COLO829 (cell line): ENCODE measurements at regions not wholly inside any gene's neighbourhood (a gene's known extent, or its start where the extent isn't known, plus 50 kb on each side); places are given as distances from the start of the nearest gene placed in this dataset.
"Not testable (repeated sequence)": the region's sequence is repeated elsewhere in the genome, so short reads cannot be mapped to it uniquely, and the experiment has no call there.

Source experiments
- DNase-seq: peaks from one replicate; pipeline ENCODE4 v3.0.0; 2012; ENCODE audit warnings: low spot score

DNA sequence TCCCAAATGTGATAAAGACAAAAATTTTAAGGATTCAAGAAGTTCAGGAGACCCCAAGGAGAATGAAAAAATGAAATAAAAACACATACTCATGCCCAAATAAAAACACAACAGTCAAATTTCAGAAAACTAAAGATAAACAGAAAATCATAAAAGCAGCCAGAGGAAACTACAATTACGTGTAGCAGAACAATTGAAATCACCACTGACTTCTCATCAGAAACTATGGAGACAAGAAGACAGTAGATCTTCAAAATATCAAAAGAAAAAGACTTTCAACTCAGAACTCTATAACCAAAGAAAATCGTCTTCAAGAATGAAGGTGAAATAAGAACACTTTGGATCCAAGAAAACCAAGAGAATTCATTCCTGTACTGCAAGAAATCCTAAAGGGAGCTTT lies 54.9 kb downstream of the DIO3 start:
- DNase-seq: no peak

DNA sequence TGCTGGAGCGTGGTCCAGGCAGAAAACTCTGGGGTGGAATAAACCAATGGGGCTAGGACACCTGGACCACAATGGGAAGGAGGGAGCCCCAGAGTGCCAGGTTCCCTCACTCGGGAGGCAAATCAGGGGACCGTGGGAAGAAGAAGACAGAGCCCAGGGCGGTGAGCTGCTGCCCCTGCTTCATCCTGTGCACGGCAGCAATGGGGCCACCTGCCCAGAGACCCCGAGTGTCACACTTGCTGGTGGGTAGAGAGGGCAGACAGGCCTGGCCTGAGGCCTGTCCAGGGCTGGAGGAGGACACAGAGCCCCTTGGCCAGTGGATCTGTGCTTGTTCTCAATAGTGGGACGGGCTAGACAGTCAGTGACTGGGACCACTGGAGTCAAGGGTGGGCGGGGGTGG lies 58.2 kb downstream of the DIO3 start:
- DNase-seq: no peak

DNA sequence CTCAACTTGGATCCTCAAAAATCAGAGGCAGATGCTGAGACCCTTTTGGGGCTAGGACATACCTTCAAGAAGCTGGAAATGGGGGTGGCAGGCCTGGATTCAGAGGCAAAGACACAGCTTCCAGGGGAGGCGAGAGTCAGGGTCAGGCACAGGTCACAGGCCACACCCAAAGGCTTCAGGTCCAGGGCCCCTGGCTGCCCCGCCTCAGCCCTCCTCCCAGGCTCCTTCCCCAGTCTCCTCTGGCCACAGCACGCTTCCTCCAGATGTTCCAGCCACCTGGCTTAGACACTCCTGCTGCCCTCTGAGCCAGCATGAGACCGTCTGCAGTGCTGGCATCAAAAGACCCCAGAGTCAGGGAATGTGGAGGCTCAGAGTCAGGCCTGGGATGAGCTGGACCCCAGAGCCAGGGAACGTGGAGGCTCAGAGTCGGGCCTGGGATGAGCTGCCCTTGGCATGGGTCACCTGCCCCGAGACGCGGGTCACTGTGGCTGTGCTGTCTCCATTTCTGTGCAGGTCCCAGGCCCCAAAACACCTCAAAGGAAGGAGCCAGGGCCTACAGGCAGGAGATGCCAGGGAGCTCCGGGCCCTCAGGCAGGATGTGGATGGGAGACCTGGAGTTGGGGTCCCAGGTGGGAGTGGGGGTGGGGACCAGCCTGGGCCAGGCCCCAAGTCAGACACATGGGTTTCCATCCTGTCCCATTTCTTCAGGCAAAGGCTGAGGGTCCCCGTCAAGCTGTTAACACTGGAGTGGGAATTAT lies 58.9 kb downstream of the DIO3 start:
- no peak for DNase-seq

DNA sequence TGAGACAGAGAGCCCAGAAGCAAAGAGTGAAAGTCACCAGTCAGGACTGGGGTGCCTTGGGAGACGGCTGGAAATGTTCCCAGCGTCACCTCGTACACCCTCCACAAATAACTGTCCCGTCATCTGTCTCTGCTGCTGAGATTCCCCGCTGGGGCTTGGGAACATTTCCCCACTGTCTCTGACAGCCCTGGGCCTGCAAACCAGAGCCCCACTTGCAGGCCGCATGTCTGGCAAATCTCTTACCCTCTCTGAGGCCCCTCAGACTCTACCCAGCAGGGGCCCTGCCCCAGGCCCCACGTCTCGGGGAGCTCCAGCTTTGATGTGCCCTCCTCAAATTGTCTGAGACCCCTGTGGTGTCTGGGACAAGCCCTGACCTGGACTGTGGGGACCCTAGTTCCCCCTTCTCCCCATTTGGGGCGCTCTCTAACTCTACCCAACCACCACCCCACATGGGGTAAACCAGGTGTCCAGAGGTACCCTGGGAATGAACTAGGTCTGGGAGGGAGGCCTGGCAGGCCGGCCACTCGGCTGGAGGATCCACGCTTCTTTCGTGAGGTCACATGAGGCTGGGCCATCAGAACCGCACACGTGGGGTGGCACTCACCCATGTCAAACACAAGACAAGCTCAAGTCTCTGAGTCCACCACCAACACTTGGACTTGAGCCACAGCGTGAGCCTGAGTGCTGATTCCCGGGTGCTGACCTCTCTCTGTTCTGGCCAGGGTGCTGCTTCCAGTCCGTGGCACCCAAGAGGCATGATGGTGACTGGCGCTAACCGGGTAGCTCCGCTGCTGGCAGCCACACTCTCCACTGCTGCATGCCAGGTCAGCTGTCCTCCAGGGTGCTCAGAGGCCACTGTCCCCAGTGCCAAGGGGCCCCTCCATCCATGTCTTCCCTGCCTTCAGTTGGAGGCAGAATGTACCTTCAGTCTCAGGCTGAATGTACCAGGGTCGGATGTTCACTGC lies 59.8 kb downstream of the DIO3 start:
- DNase-seq: no peak

DNA sequence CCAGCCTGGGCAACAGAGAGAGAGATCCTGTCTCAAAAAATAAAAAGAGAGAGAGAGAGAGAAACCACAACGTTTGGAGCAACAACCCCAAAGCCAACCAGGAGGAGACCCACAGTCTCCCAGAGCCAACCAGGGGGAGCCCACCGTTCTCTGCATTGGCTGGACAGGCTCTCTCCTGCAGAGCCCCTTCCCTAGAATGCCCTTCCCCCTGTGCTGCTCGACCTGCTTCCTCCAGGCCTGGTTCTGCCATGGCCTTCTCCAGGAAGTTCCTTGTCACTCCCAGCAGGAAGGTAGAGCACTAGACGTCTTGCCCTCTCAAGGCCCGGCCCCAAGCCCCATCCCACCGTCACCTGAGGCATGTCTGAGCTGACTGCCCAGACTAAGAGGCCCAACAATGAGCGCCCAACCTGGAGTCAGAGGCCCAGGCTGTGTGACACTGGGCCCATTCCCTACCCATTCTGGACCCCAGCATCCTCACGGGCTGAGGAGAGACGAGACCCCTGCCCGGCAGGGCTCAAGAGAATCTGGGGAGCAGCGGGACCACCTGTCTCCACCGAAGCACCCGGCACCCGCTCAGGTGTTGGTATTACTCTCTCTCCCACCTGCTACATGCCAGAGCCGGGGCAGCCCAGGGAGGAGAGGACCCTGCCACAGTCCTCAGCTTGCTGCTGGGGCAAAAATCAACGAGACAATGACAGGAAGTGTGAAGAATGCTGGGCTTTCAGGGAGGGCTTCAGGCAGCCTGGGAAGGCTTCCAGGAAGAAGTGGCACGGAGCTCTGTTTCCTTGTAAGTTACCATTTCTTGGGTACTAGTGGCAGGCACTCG lies 61.2 kb downstream of the DIO3 start:
- DNase-seq: no peak

DNA sequence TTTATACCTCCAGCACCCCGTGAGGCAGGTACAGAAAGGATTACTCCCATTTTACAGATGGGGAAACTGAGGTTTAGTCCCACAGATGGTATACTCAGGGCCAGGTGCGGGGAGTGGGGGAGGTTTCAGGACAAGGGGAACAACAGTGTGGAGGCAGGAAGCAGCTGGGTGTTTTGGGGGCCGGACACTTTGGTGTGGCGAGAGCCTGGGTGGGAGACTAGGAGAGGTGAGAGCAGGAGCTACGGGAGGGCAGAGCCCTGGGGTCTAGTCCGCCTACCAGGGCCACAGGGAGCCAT lies 61.7 kb downstream of the DIO3 start:
- no peak for DNase-seq

DNA sequence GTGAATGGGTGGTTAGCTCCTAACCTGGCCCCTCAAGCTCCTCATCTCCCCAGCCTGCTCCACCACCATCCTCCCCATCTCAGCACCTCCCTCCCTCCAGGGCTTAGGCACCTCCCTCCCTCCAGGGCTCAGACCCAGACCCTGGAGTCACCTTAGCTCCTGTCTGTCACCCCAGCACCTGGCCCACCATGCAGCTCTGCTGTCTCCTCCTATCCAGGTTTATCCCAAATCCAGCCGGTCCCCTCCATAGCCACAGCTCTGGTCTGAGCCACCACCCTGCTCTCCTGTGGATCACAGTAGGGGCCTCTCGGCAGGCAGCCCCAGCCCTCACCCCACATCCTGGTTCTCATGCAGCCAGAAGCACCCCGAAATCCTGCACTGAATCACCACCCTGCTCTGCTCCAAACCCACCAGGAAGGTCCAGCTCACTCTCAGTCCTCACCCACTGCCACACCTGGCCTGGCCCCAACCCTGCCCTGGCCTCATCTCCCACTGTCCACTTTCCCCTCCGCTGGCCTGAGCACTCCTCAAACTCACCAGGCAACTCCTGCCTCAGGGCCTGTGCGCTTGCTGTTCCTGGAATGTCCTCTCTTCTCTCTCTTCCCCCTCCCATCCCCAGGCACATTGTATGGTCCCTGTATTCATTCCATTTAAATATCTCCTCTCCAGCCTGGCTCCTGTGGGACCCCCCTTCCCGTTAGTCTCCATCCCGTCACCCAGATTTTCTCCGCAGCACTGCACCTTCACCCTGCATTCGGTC lies 62.6 kb downstream of the DIO3 start:
- DNase-seq: no peak

DNA sequence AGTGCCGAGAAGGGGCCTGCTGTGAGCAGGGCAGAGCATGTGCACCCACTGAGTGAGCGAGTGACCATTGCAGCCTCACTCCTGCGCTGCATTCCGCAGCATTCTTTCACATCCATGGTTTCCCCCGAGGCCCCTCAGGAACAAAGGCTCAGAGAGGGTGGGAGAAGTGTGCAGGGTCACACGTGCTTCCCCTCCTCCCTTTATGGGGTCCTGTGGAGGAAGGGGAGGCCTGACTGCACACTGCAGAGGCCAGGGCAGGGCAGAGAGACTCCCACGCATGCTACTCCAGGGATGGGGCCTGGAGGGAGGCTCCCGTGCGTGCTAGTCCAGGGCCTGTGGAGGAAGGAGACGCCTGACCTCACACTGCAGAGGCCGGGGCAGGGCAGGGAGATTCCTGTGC lies 63.2 kb downstream of the DIO3 start:
- DNase-seq: no peak

DNA sequence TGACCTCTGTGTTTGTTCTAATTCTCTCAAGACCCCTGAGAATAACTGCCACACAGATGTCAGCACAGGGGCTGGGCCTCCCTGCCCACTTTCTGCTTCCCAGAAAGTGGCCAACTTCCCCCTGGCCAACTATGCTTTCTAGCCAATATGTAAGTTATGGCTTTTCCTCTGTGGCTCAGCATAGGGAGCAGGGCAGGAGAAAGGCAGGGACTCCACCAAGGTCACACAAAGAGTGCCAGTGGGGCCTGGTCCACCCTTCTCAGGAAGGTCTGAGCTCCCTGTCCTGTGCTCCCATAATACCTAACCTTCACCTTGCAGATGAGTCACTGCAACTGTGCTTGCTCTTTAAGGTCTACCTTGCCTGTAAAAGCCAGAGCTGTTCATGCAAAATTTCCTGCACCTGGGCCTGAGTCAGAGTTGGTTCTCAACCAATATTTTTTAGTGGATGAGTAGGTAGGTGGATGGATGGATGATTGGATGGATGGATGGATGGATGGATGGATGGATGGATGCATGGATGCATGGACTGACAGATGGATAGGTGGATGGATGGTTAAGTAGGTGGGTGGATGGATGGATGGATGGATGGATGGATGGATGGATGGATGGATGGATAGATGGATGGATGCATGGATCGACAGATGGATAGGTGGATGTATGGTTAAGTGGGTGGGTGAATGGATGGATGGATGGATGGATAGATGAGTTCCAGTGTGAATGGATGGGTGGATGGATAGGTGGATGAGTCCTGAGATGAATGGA lies 64.2 kb downstream of the DIO3 start:
- no peak for DNase-seq

DNA sequence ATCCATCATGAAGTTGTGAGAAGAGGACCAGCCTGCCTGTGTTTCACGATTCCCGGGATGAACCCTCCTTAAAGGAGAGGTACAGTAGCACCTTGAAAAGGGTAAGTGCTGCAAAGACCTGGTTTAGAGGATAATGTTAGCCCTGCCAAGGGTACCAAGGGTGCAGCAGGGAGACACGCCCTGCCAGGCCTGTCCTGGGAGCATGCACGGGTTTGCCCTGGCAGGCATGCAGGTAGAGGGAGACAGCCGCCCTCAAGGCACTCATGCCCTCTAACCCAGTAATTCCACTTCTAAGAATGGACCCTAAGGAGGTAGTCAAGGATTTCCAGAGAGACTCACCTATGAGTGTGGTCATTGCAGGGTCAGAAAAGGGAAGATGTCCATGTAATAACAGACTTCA lies 65.0 kb downstream of the DIO3 start:
- DNase-seq: no peak

DNA sequence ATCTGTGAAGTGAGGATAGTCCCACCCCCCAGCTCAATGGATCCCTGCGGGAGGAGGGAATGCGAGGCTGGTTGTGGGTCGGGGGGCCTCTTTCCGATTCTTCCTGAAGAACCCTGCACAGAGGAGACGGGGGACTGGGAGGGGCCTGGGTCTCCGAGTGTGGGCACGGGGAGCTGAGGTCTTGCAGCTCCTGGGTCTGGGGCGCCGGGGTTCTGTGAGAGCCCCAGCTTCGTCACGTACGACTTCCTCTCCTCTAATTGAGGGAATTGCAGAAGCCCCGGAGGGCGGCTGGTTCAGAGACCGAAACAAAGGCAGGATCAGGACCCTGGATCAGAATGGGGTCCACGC lies 66.6 kb downstream of the DIO3 start:
- no peak for DNase-seq

DNA sequence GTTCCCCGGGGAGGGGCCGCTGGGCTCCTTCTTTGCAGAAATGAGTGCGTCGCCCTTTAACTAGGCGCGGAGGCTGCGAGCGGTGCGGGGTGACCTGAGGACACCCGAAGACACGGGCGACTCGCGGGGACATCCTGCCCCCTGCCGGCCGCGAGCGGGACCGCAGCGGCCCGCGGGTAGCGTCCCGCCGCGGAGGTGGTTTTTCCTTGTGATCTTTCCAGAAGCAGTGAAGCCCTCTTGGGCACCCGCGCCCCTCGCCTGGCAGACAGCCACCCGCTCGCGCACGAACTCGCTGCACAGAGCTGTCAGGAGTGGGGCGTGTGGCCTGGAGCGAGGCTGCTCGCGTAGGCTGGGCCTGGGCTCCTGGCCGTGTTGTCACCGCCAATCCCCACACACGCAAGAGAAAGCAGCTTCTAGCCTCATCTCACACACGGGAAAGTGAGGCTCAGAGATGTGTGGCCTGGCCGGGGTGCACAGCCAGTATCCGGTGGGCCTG lies 67.2 kb downstream of the DIO3 start:
- DNase-seq: peak; percentile 61

DNA sequence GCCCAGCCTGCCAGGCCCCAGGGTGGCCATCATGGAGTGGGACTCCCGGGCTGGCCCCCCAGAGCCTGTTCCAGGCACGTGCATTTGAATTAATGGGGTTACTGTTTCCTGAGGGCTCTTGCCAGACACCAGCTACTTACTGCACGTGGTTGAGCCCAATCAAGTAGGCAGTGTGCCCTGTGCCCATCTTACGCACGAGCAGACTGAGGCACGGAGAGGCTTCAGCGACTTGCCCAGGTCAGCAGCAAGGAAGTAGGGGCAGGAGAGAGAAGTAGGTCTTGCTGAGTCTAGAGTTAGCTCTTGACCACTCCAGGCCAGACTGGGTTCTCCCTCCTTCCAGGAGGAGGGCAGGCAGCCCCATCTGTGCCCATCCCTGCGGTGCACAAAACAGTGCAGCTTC lies 67.7 kb downstream of the DIO3 start:
- DNase-seq: no peak

DNA sequence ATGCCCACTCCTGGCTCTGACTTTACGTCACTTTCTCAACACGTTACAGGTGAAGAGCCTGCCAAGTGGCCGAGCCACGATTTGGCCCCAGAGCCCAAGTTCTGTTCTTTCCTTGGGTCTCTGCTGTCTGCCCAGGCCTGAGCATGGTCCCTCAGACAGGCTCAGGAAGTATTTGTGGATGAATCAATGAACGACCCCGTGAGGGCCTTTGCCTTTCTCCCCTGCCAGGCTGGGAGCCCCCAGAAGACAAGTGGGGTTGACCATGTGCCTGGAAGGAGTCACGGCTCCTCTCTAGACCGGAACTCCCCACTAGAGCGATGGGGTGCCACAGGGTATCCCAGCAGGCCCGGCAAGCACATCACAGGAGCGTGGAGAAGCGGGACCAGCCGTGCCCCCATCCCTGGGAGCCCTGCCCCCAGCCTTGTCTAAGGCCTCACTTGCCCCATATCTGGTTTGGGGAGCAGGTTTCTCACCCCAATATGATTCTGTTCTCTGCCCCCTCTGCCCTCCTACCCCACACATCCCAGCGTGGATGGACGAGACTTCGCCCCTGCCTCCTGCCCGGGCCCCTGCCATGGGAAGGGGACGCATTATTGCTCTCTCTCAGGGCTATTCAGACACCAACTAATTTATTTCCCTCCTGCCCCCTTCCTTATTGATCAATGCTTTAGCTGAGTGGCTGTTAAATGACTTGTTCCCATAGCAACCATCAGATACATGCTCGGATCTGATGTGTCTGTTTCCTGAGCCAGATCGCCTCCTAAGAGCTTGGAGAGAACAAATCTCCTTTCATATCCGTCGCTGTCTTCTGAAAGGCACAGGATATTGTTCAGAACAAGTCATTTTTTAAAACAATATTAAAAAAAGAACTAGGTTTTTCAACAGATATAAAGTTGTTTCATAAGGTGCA lies 69.0 kb downstream of the DIO3 start:
- DNase-seq: peak; percentile 11

DNA sequence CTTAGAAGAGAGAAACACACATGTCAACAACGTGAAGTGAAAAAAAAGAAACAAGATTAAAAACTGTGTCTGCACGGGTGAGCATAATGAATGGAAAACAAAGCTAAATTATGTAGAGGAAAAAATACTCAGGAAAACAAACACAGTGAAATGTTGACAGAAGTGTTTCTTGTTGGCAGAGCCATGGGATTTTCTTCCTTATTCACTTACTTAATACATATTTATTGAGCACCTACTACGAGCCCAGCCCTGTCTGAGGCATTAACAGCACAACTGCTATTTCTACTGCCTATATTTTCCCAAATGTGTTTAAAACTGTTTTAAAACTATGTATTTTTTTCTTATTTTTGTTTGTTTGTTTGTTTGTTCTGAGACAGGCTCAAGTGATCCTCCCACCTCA lies 69.9 kb downstream of the DIO3 start:
- DNase-seq: no peak

DNA sequence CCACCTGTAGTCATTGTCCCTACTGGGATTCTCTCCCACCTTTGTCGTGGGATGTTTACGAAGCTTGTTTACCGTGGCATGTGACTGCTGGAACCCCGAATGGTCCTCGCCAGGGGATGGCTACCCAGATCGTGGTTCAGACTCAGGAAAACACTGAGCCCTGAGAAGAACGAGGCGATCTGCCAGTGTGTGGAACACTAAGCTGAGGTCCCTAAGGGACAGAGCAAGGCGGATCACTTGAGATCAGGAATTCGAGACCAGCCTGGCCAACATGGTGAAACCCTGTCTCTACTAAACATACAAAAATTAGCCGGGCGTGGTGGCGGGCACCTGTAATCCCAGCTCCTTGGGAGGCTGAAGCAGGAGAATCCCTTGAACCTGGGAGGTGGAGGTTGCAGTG lies 70.7 kb downstream of the DIO3 start:
- DNase-seq: not testable (repeated sequence)

DNA sequence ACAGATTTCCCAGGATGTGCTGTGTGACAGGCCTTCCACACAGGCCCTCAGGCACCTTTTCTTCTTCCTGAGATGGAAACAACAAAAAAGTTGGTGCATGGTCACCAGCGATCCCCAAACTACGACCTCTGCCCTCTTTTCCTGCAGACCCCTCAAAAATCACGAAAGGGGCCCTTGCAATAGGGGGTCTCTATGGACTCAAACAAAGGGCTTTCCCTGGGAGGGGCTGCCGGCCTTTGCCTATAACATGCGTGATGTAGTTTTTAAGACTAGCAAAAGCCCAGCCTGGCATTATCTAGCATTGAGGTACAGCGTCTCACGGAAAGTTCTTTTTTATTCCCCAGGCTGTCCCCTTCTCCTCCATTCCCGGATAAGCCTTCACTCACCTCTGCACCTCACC lies 71.2 kb downstream of the DIO3 start:
- DNase-seq: no peak

DNA sequence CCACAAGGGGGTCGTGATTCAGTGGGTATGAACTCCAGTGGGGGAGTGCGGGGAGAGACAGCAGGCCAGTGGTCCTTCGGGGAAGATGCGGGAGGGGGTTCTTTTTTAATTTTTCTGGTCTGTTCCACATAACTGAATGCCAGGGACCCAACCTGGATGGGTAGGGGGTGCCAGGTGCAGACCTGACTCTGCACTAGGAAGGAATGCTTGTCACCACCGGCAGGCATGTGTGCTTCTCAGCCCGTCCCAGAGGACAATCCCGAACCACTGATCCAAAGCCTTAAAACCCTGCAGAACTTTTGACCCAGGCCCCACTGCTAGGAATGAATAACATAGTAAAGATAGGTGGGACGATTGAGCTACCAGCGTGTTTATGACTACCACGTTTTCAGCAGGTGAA lies 72.0 kb downstream of the DIO3 start:
- no peak for DNase-seq

DNA sequence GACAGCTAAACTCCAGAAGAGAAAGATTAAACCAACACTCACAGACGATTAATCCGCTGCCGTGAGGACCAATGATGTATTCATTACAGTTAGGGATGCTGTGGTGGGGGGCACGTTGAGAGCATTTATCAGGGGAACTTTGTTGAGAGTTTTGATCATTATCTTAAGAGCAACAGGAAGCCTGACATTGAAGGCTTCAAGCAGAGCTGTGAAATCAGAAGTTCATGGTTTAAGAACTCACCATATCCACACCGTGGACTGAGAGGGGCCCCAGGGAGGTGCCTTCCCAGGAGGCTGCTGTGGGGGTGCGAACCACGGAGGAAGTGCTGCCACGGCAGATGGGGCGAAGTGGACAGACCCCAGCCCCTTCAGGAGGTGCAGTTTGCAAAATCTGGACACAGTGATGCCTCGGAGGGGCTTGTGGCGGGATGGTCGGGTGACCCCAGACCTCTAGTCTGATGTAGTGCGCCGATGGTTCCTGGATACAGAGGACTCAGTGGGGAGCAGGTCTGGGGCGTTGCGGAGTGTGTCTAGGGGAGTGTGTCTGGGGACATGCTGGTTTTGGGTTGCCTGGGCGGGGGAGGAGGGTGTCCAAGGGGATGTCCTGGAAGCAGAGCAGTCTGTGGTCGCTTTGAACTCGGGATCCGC lies 73.0 kb downstream of the DIO3 start:
- DNase-seq: no peak
